ENCODE measurements at regions not wholly inside any gene's neighbourhood (a gene's known extent, or its start where the extent isn't known, plus 50 kb on each side); places are given as distances from the start of the nearest gene placed in this dataset.

DNA sequence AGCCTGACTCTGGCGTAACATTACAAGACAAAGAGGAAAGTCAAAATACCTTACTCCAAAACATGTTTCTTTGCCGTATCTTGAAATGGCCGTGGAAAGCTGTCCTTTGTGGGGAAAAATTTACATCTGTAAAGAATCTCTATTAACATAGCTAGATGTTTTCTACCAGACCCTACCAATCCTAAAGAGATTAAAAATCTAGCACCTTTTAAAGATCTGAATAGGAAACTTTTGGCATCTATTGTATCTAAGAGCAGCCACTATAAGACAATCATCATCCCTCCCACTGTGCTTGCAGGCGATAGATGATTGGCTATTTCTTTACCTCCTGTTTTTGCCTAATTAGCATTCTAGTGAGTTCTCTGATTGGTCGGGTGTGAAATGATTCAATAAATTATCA lies 82.5 kb upstream of the SNCAIP start:
- intact Hi-C loops (cut with micrococcal nuclease; ENCODE audit: unreplicated experiment), result no loop called here
- BruUV-seq (replicated peaks), result no TSS peak
- ChIA-PET POLR2A (no interaction called here), CTCF (no interaction called here)
- Histone ChIP-seq H3K4me3 (ENCODE audit: low read depth in 2 of 2, low read length in 2 of 2) (no peak overlapping the region), H3K36me3 (ENCODE audit: control insufficient read depth, insufficient read depth, low read length) (no peaks in the 10 kb centered on the region), H3K27ac (ENCODE audit: low read length) (no peak overlapping the region), H3K27me3 (ENCODE audit: control insufficient read depth, insufficient read depth, low read length) (no peaks in the 10 kb centered on the region), H3K4me1 (ENCODE audit: control insufficient read depth, insufficient read depth, low read length) (no peaks in the 10 kb centered on the region), H3K9me3 (ENCODE audit: control insufficient read depth, insufficient read depth, low read depth, low read length) (no peaks in the 10 kb centered on the region)
- DNase-seq (ENCODE audit: low read depth, low spot score) (no peak), ATAC-seq (no peak)
- in situ Hi-C loops (cut with HindIII; ENCODE audit: low pct_unique_long_range_greater_than_20kb, low sequenced_read_pairs), result no loop called here
- TF ChIP-seq REST (IDR thresholded peaks at IDR 0.05; ENCODE audit: insufficient read depth in 1 of 2, low read depth in 2 of 2, low read length in 1 of 2), result no peak
- no peak for TF ChIP-seq POLR2AphosphoS5 (IDR thresholded peaks at IDR 0.05; ENCODE audit: low read depth, low read length)
- TF ChIP-seq CTCF (IDR thresholded peaks at IDR 0.05), result no peak
- no peak for TF ChIP-seq TCF7L2 (IDR thresholded peaks at IDR 0.05; ENCODE audit: low read depth, low read length)
- no peak for TF ChIP-seq SIN3A (IDR thresholded peaks at IDR 0.05; ENCODE audit: borderline replicate concordance, insufficient read depth, low read depth, low read length)

- H3K4me3 ChIP-seq (ENCODE audit: low read depth in 2 of 2, low read length in 2 of 2), result no peak overlapping the region
- POLR2A ChIA-PET, result no interaction called here
- DNase-seq (ENCODE audit: low read depth, low spot score), result no peak
Measured at GRCh38 chr5:122236270-122237040, 75.6 kb upstream of the SNCAIP start.

More at GRCh38 chr5:122236270-122237040, 75.6 kb upstream of the SNCAIP start:
- no peaks in the 10 kb centered on the region for H3K9me3 ChIP-seq (ENCODE audit: control insufficient read depth, insufficient read depth, low read depth, low read length)
- intact Hi-C loops (cut with micrococcal nuclease; ENCODE audit: unreplicated experiment), result no loop called here
- no peak for ATAC-seq
- CTCF ChIA-PET, result no interaction called here
- BruUV-seq (replicated peaks), result no TSS peak
- no peaks in the 10 kb centered on the region for H3K27me3 ChIP-seq (ENCODE audit: control insufficient read depth, insufficient read depth, low read length)
- H3K27ac ChIP-seq (ENCODE audit: low read length), result no peak overlapping the region
- H3K36me3 ChIP-seq (ENCODE audit: control insufficient read depth, insufficient read depth, low read length), result no peaks in the 10 kb centered on the region
- TF ChIP-seq REST (IDR thresholded peaks at IDR 0.05; ENCODE audit: insufficient read depth in 1 of 2, low read depth in 2 of 2, low read length in 1 of 2) (no peak), POLR2AphosphoS5 (IDR thresholded peaks at IDR 0.05; ENCODE audit: low read depth, low read length) (no peak), SIN3A (IDR thresholded peaks at IDR 0.05; ENCODE audit: borderline replicate concordance, insufficient read depth, low read depth, low read length) (no peak), CTCF (IDR thresholded peaks at IDR 0.05) (no peak), TCF7L2 (IDR thresholded peaks at IDR 0.05; ENCODE audit: low read depth, low read length) (no peak)
- in situ Hi-C loops (cut with HindIII; ENCODE audit: low pct_unique_long_range_greater_than_20kb, low sequenced_read_pairs), result no loop called here
- no peaks in the 10 kb centered on the region for H3K4me1 ChIP-seq (ENCODE audit: control insufficient read depth, insufficient read depth, low read length)

Measured in Panc1 (cell line).